HepG2 (cell line): ENCODE measurements at regions not wholly inside any gene's neighbourhood (a gene's known extent, or its start where the extent isn't known, plus 50 kb on each side); places are given as distances from the start of the nearest gene placed in this dataset.

Experiments
- EZH2 ChIP-seq: conservative IDR thresholded peaks from 2 replicates; pipeline ENCODE4 v1.6.1; 2012; ENCODE audit warnings: mild to moderate bottlenecking, low read depth, low read length, moderate library complexity
- MLLT10 ChIP-seq: sonication (generic); formaldehyde crosslinking; IDR thresholded peaks from 2 replicates; pipeline ENCODE4 v1.4.0; 2020; ENCODE audit warnings: missing genetic modification reagents
- RAD21 ChIP-seq: fragments of 450-650 bp; formaldehyde crosslinking; IDR thresholded peaks from 2 replicates; pipeline ENCODE4 v1.5.0; 2020; ENCODE audit warnings: mild to moderate bottlenecking
- ZNF644 ChIP-seq: IDR thresholded peaks from 2 replicates; pipeline ENCODE4 v1.6.1; 2016; ENCODE audit warnings: low read depth
- TF ChIP-seq, protein P1 (sequence below): IDR thresholded peaks from 2 replicates; pipeline ENCODE4 v1.6.1; 2016

- TF ChIP-seq RAD21 (CRISPR knock-in tag), result no peak
- TF ChIP-seq ZNF644, result no peak
- no peak for TF ChIP-seq MLLT10 (CRISPR knock-in tag)
- TF ChIP-seq EZH2, result no peak
- TF ChIP-seq, protein P1, sequence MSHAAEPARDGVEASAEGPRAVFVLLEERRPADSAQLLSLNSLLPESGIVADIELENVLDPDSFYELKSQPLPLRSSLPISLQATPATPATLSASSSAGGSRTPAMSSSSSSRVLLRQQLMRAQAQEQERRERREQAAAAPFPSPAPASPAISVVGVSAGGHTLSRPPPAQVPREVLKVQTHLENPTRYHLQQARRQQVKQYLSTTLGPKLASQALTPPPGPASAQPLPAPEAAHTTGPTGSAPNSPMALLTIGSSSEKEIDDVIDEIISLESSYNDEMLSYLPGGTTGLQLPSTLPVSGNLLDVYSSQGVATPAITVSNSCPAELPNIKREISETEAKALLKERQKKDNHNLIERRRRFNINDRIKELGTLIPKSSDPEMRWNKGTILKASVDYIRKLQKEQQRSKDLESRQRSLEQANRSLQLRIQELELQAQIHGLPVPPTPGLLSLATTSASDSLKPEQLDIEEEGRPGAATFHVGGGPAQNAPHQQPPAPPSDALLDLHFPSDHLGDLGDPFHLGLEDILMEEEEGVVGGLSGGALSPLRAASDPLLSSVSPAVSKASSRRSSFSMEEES (CRISPR knock-in tag), result no peak
Measured at GRCh38 chr3:56977561-56977889, 82.9 kb upstream of the SPATA12 start.
